Adipocyte (in vitro differentiated cells): ENCODE measurements at regions not wholly inside any gene's neighbourhood (a gene's known extent, or its start where the extent isn't known, plus 50 kb on each side); places are given as distances from the start of the nearest gene placed in this dataset.
"Not testable (repeated sequence)": the region's sequence is repeated elsewhere in the genome, so short reads cannot be mapped to it uniquely, and the experiment has no call there.

Experiments
- DNase-seq: peaks from one replicate; pipeline ENCODE4 v3.0.0-alpha.2; 2015; ENCODE audit warnings: low read depth
- H3K27me3 ChIP-seq: replicated peaks from 2 replicates; pipeline ENCODE4 v1.7.0; 2013; ENCODE audit warnings: mild to moderate bottlenecking, low read length, moderate library complexity; ENCODE audit not compliant: control insufficient read depth, insufficient read depth
- H3K36me3 ChIP-seq: 2 replicates; pipeline ENCODE4 v1.7.0; 2013; ENCODE audit warnings: low read length, mild to moderate bottlenecking, moderate library complexity; ENCODE audit not compliant: control insufficient read depth, insufficient read depth, severe bottlenecking
- H3K4me1 ChIP-seq: 2 replicates; pipeline ENCODE4 v1.7.0; 2013; ENCODE audit warnings: mild to moderate bottlenecking, low read length, moderate library complexity; ENCODE audit not compliant: control insufficient read depth, insufficient read depth
- H3K4me3 ChIP-seq: 2 replicates; pipeline ENCODE4 v1.7.0; 2013; ENCODE audit warnings: mild to moderate bottlenecking, low read length, moderate library complexity
- H3K9ac ChIP-seq: 2 replicates; pipeline ENCODE4 v1.7.0; 2013; ENCODE audit warnings: mild to moderate bottlenecking, low read length, moderate library complexity
- H3K9me3 ChIP-seq: 2 replicates; pipeline ENCODE4 v1.7.0; 2013; ENCODE audit warnings: mild to moderate bottlenecking, low read length, moderate library complexity; ENCODE audit not compliant: control insufficient read depth

- no peaks in the 10 kb centered on the region for H3K27me3 ChIP-seq
- H3K36me3 ChIP-seq, result no peaks in the 10 kb centered on the region
- H3K9ac ChIP-seq, result no peak overlapping the region
- H3K4me3 ChIP-seq, result no peak overlapping the region
- H3K9me3 ChIP-seq, result no peaks in the 10 kb centered on the region
- DNase-seq, result no peak
- no peaks in the 10 kb centered on the region for H3K4me1 ChIP-seq
Observed at GRCh38 chr15:57792724-57793449, 86.4 kb downstream of the POLR2M start.

DNA sequence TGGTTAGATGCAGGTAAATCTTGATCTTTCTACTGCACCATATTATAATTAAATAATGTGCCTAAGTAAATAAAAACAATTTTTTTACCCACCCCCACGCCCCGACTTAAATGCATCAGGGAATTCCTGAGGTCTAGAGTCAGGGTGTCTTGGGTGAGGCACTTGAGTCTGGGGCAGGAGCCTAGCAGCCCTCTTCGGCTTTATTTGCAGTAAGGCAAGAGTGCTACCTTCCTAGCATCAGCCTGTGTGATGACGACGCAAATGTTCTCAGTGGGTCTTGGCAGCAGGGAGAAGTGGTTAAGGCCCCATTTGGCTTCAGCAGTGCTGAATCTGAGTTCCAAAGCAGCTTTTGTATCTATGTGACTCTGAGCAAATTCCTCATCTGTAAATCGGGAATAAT is 88.7 kb downstream of the POLR2M start:
- Histone ChIP-seq H3K36me3 (no peaks in the 10 kb centered on the region), H3K4me1 (no peaks in the 10 kb centered on the region), H3K4me3 (no peak overlapping the region), H3K9ac (no peak overlapping the region), H3K27me3 (no peaks in the 10 kb centered on the region), H3K9me3 (no peaks in the 10 kb centered on the region)
- no peak for DNase-seq

DNA sequence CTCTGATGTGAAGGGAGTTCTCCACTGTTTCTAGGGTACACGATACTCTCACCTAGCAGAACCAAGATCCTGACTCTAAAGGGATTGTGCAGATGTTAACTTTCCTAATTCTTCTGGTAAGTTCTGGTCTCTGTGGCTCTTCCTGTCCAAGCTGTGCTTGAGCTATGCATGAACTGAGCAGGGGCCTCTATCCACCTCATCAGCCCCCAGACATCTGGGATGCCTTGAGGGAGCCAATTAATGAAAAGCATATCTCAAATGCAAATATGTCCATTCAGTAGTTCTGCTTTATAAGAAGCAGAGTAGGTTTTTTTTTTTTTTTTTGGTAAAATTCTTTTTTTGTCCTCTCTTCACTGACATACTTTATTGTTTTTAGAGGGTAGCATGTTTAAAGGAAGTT is 89.6 kb downstream of the POLR2M start:
- Histone ChIP-seq H3K9ac (no peak overlapping the region), H3K4me3 (no peak overlapping the region), H3K4me1 (no peaks in the 10 kb centered on the region), H3K36me3 (no peaks in the 10 kb centered on the region), H3K9me3 (no peaks in the 10 kb centered on the region), H3K27me3 (no peaks in the 10 kb centered on the region)
- no peak for DNase-seq

GRCh38 chr15:57797110-57797509 is 90.6 kb downstream of the POLR2M start:
- H3K27me3 ChIP-seq, result no peaks in the 10 kb centered on the region
- no peaks in the 10 kb centered on the region for H3K36me3 ChIP-seq
- H3K9me3 ChIP-seq, result no peaks in the 10 kb centered on the region
- H3K9ac ChIP-seq, result no peak overlapping the region
- no peaks in the 10 kb centered on the region for H3K4me1 ChIP-seq
- no peak overlapping the region for H3K4me3 ChIP-seq
- no peak for DNase-seq

DNA sequence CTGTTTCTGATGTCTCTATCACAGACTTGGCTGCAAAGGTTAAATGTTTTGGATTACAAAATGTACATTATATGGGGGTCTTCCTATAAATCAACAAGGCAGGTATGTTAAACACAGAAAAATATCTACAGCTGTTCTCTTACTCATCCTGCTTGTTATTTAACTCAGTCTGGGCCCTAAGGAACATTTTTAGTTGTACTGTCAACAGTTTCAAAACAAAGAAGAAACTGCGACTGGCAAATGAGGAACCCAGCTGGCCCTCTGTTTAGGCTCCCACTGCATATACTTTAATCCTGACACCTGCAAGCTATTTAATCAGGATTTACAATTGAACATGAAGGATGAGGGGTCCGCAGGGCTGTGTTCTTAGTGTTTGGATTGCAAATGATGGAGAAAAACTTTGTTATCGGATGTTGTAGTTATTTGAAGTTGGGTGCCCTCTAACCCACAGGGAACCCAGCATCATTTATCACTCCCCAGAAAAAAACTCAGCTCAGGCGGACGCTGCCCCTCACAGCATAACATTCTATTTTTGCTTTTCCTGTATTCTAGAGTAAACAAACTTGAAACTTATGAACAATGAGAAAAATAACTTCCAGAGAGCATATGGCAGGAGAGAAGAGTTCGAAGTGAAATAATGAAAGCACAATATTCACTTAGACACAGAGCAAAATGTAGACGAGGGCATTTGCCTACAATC is 91.2 kb downstream of the POLR2M start:
- no peaks in the 10 kb centered on the region for H3K27me3 ChIP-seq
- H3K9ac ChIP-seq, result no peak overlapping the region
- DNase-seq, result no peak
- no peaks in the 10 kb centered on the region for H3K36me3 ChIP-seq
- no peak overlapping the region for H3K4me3 ChIP-seq
- H3K4me1 ChIP-seq, result no peaks in the 10 kb centered on the region
- H3K9me3 ChIP-seq, result no peaks in the 10 kb centered on the region

GRCh38 chr15:57806003-57806402 is 99.5 kb downstream of the POLR2M start:
- Histone ChIP-seq H3K27me3 (no peaks in the 10 kb centered on the region), H3K9me3 (no peaks in the 10 kb centered on the region), H3K36me3 (no peaks in the 10 kb centered on the region), H3K9ac (no peak overlapping the region), H3K4me3 (no peak overlapping the region), H3K4me1 (no peaks in the 10 kb centered on the region)
- DNase-seq, result no peak

DNA sequence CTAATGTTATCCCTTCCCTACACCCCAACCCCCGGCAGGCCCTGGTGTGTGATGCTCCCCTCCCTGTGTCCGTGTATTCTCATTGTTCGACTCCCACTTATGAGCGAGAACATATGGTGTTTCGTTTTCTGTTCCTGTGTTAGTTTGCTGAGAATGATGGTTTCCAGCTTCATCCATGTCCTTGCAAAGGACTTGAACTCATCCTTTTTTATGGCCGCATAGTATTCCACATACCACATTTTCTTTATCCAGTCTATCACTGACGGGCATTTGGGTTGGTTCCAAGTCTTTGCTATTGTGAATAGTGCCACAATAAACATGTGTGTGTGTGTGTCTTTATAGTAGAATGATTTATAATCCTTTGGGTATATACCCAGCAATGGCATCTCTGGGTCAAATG is 102.8 kb downstream of the POLR2M start:
- not testable (repeated sequence) for H3K4me1 ChIP-seq, DNase-seq, H3K36me3 ChIP-seq, H3K4me3 ChIP-seq, H3K27me3 ChIP-seq, H3K9me3 ChIP-seq, H3K9ac ChIP-seq

- DNase-seq, result no peak
- no peak overlapping the region for H3K4me3 ChIP-seq
Observed at GRCh38 chr15:57816599-57816998, 110.1 kb downstream of the POLR2M start.

GRCh38 chr15:57819646-57820045 is 113.1 kb downstream of the POLR2M start:
- Histone ChIP-seq H3K9me3 (no peaks in the 10 kb centered on the region), H3K27me3 (peaks cover 25% of the 10 kb centered on the region)

More at GRCh38 chr15:57816599-57816998, 110.1 kb downstream of the POLR2M start:
- Histone ChIP-seq H3K4me1 (no peaks in the 10 kb centered on the region), H3K9ac (no peak overlapping the region), H3K36me3 (no peaks in the 10 kb centered on the region), H3K9me3 (no peaks in the 10 kb centered on the region), H3K27me3 (peaks cover 30% of the 10 kb centered on the region)

GRCh38 chr15:57820119-57820518 is 113.6 kb downstream of the POLR2M start:
- no peak overlapping the region for H3K9ac ChIP-seq
- DNase-seq, result peak; percentile 11
- H3K36me3 ChIP-seq, result no peaks in the 10 kb centered on the region
- H3K9me3 ChIP-seq, result no peaks in the 10 kb centered on the region
- no peak overlapping the region for H3K4me3 ChIP-seq
- H3K4me1 ChIP-seq, result no peaks in the 10 kb centered on the region
- H3K27me3 ChIP-seq, result peaks cover 21% of the 10 kb centered on the region

More at GRCh38 chr15:57819646-57820045, 113.1 kb downstream of the POLR2M start:
- no peak for DNase-seq
- no peak overlapping the region for H3K9ac ChIP-seq
- no peaks in the 10 kb centered on the region for H3K36me3 ChIP-seq
- H3K4me1 ChIP-seq, result no peaks in the 10 kb centered on the region
- no peak overlapping the region for H3K4me3 ChIP-seq

- Histone ChIP-seq H3K4me3 (no peak overlapping the region), H3K9me3 (no peaks in the 10 kb centered on the region), H3K36me3 (no peaks in the 10 kb centered on the region), H3K4me1 (no peaks in the 10 kb centered on the region), H3K27me3 (peaks cover 6% of the 10 kb centered on the region), H3K9ac (no peak overlapping the region)
- DNase-seq, result no peak
Observed at GRCh38 chr15:57821826-57822225, 115.3 kb downstream of the POLR2M start.
